Colonic mucosa (tissue), 4 donors: ENCODE measurements at regions not wholly inside any gene's neighbourhood (a gene's known extent, or its start where the extent isn't known, plus 50 kb on each side); places are given as distances from the start of the nearest gene placed in this dataset.

ENCODE experiments used
- DNase-seq: peaks from one replicate; pipeline ENCODE4 v3.0.0-alpha.2; 2020
- H3K27ac ChIP-seq: fragments of 200-600 bp; one replicate; pipeline ENCODE4 v1.8.0; 2021
- H3K27me3 ChIP-seq: fragments of 200-600 bp; one replicate; pipeline ENCODE4 v1.8.0; 2021
- H3K36me3 ChIP-seq: fragments of 200-600 bp; one replicate; pipeline ENCODE4 v1.8.0; 2021
- H3K4me1 ChIP-seq: fragments of 200-600 bp; one replicate; pipeline ENCODE4 v1.8.0; 2021; ENCODE audit warnings: mild to moderate bottlenecking
- H3K4me3 ChIP-seq: fragments of 200-600 bp; one replicate; pipeline ENCODE4 v1.8.0; 2021
- H3K9ac ChIP-seq, 2 donors: one replicate each; pipeline ENCODE4 v1.7.0; 2013; ENCODE audit warnings: control low read depth in 2 of 2, low read depth in 2 of 2, low read length in 2 of 2
- H3K9me3 ChIP-seq: fragments of 200-600 bp; one replicate; pipeline ENCODE4 v1.8.0; 2021
- CTCF ChIP-seq: fragments of 200-600 bp; IDR thresholded peaks from one replicate; pipeline ENCODE4 v1.8.0; 2022; ENCODE audit warnings: antibody characterized with exemption, mild to moderate bottlenecking
- intact Hi-C: fragments of 100-400 bp; cut with DNase I; formaldehyde crosslinking; loops from one replicate; pipeline ENCODE4 v1.14.1; 2022
- donor health status: healthy.
- donor health status: DM: no; HTN: no; CAD: no.
- donor health status: DM: no; HTN: no; CAD: no.

GRCh38 chr18:73626859-73627258 lies 520.8 kb downstream of the FBXO15 start:
- intact Hi-C loops: no loop called here
- Histone ChIP-seq H3K27ac (no peak overlapping the region), H3K4me1 (no peaks in the 10 kb centered on the region), H3K9ac (no peak overlapping the region), H3K9me3 (no peaks in the 10 kb centered on the region), H3K36me3 (no peaks in the 10 kb centered on the region), H3K27me3 (no peaks in the 10 kb centered on the region), H3K4me3 (no peak overlapping the region)
- no peak for DNase-seq
- TF ChIP-seq CTCF: no peak

- no peak for TF ChIP-seq CTCF
- Histone ChIP-seq H3K36me3 (no peaks in the 10 kb centered on the region), H3K9ac (no peak overlapping the region), H3K9me3 (no peaks in the 10 kb centered on the region), H3K27ac (no peak overlapping the region), H3K27me3 (no peaks in the 10 kb centered on the region), H3K4me3 (no peak overlapping the region), H3K4me1 (no peaks in the 10 kb centered on the region)
- intact Hi-C loops: no loop called here
- DNase-seq: no peak
Observed at GRCh38 chr18:73626221-73626620, 521.4 kb downstream of the FBXO15 start.

- Histone ChIP-seq H3K27ac (no peak overlapping the region), H3K27me3 (no peaks in the 10 kb centered on the region), H3K9ac (no peak overlapping the region), H3K4me1 (no peaks in the 10 kb centered on the region), H3K36me3 (no peaks in the 10 kb centered on the region), H3K4me3 (no peak overlapping the region), H3K9me3 (no peaks in the 10 kb centered on the region)
- intact Hi-C loops: no loop called here
- no peak for TF ChIP-seq CTCF
- DNase-seq: no peak
Observed at GRCh38 chr18:73621091-73621490, 526.5 kb downstream of the FBXO15 start.

GRCh38 chr18:73617981-73618380 lies 529.7 kb downstream of the FBXO15 start:
- no peaks in the 10 kb centered on the region for H3K27me3 ChIP-seq
- no peak overlapping the region for H3K9ac ChIP-seq
- no peak overlapping the region for H3K4me3 ChIP-seq
- no peaks in the 10 kb centered on the region for H3K4me1 ChIP-seq
- no peaks in the 10 kb centered on the region for H3K9me3 ChIP-seq
- H3K27ac ChIP-seq: no peak overlapping the region
- TF ChIP-seq CTCF: no peak
- no peaks in the 10 kb centered on the region for H3K36me3 ChIP-seq
- no peak for DNase-seq
- intact Hi-C loops: no loop called here

GRCh38 chr18:73615506-73615905 lies 532.1 kb downstream of the FBXO15 start:
- intact Hi-C loops: no loop called here
- Histone ChIP-seq H3K4me1 (no peaks in the 10 kb centered on the region), H3K9me3 (no peaks in the 10 kb centered on the region), H3K27ac (no peak overlapping the region), H3K9ac (no peak overlapping the region), H3K36me3 (no peaks in the 10 kb centered on the region), H3K27me3 (no peaks in the 10 kb centered on the region), H3K4me3 (no peak overlapping the region)
- DNase-seq: no peak
- no peak for TF ChIP-seq CTCF

- no peaks in the 10 kb centered on the region for H3K36me3 ChIP-seq
- no peaks in the 10 kb centered on the region for H3K4me1 ChIP-seq
- intact Hi-C loops: no loop called here
- no peak for DNase-seq
- H3K9me3 ChIP-seq: no peaks in the 10 kb centered on the region
- no peak overlapping the region for H3K27ac ChIP-seq
- no peaks in the 10 kb centered on the region for H3K27me3 ChIP-seq
- H3K9ac ChIP-seq: no peak overlapping the region
- H3K4me3 ChIP-seq: no peak overlapping the region
- TF ChIP-seq CTCF: no peak
Observed at GRCh38 chr18:73614812-73615211, 532.8 kb downstream of the FBXO15 start.
